CD14-positive monocyte (primary cell): ENCODE measurements at regions not wholly inside any gene's neighbourhood (a gene's known extent, or its start where the extent isn't known, plus 50 kb on each side); places are given as distances from the start of the nearest gene placed in this dataset.

Source experiments
- DNase-seq, 3 donors: peaks; one replicate each; pipeline ENCODE4 v3.0.0-alpha.2; 2011 to 2022
- H2AFZ ChIP-seq: 2 replicates; pipeline ENCODE4 v1.6.0; 2012; ENCODE audit warnings: mild to moderate bottlenecking, low read depth, low read length, inconsistent platforms; ENCODE audit not compliant: insufficient read depth, poor library complexity, severe bottlenecking
- H3K27ac ChIP-seq, 2 donors: 1 replicate in 1 of 2; 2 replicates in 1 of 2; pipeline ENCODE4 v1.5.1; 2012 to 2013; ENCODE audit warnings: low read length in 2 of 2, control low read depth in 1 of 2, inconsistent platforms in 1 of 2, low read depth in 1 of 2, mild to moderate bottlenecking in 1 of 2
- H3K27me3 ChIP-seq, 2 donors: one replicate each; pipeline versions ENCODE4 v1.6.0 to v1.6.1; 2011 to 2013; ENCODE audit warnings: low read length in 2 of 2; ENCODE audit not compliant: control insufficient read depth in 2 of 2, insufficient read depth in 2 of 2
- H3K36me3 ChIP-seq, 2 donors: replicated peaks in 1 of 2; 1 replicate in 1 of 2; 2 replicates in 1 of 2; pipeline versions ENCODE4 v1.5.1 to v1.6.1; 2012 to 2013; ENCODE audit warnings: low read length in 2 of 2, control low read depth in 1 of 2, inconsistent platforms in 1 of 2, mild to moderate bottlenecking in 1 of 2; ENCODE audit not compliant: insufficient read depth in 2 of 2, control insufficient read depth in 1 of 2
- H3K4me1 ChIP-seq, 2 donors: 1 replicate in 1 of 2; 2 replicates in 1 of 2; pipeline versions ENCODE4 v1.5.1 to v1.6.1; 2012 to 2013; ENCODE audit warnings: low read length in 2 of 2, control low read depth in 1 of 2, inconsistent platforms in 1 of 2, mild to moderate bottlenecking in 1 of 2, moderate library complexity in 1 of 2; ENCODE audit not compliant: insufficient read depth in 2 of 2, control insufficient read depth in 1 of 2
- H3K4me2 ChIP-seq: replicated peaks from 2 replicates; pipeline ENCODE3; 2012; ENCODE audit warnings: low read length, moderate library complexity, mild to moderate bottlenecking; ENCODE audit not compliant: poor library complexity, severe bottlenecking; ENCODE audit errors: extremely low read depth
- H3K4me3 ChIP-seq, 3 experiments: fragments of 200-600 bp in 1 of 3; sonication (generic) in 1 of 3; replicated peaks in 1 of 3; 1 replicate in 2 of 3; 2 replicates in 1 of 3; pipeline ENCODE4 v1.5.1; 2011 to 2013; ENCODE audit warnings: low read length in 3 of 3, mild to moderate bottlenecking in 3 of 3, control low read depth in 2 of 3, low read depth in 2 of 3, inconsistent platforms in 1 of 3, moderate library complexity in 1 of 3
- H3K79me2 ChIP-seq: 2 replicates; pipeline ENCODE4 v1.6.0; 2012; ENCODE audit warnings: mild to moderate bottlenecking, control low read depth, inconsistent platforms, low read length, moderate library complexity; ENCODE audit not compliant: insufficient read depth
- H3K9ac ChIP-seq: 2 replicates; pipeline ENCODE4 v1.6.0; 2017; ENCODE audit warnings: low read length, mild to moderate bottlenecking; ENCODE audit not compliant: insufficient read depth, poor library complexity, severe bottlenecking
- H3K9me3 ChIP-seq, 2 donors: replicated peaks in 1 of 2; 1 replicate in 1 of 2; 2 replicates in 1 of 2; pipeline versions ENCODE4 v1.5.1 to v1.6.1; 2012 to 2013; ENCODE audit warnings: low read length in 2 of 2, control low read depth in 1 of 2; ENCODE audit not compliant: control insufficient read depth in 1 of 2, insufficient read depth in 1 of 2
- H4K20me1 ChIP-seq: 2 replicates; pipeline ENCODE4 v1.6.0; 2012; ENCODE audit warnings: mild to moderate bottlenecking, low read length, control low read depth, moderate library complexity; ENCODE audit not compliant: insufficient read depth
- H3K27ac Mint-ChIP-seq, 7 donors: one replicate each; pipeline ENCODE4 v1.8.0; 2020; ENCODE audit warnings: mild to moderate bottlenecking in 7 of 7, mixed read lengths in 7 of 7, moderate library complexity in 6 of 7, inconsistent platforms in 2 of 7
- H3K27me3 Mint-ChIP-seq, 3 donors: one replicate each; pipeline ENCODE4 v1.8.0; 2021 to 2022; ENCODE audit warnings: low read depth in 3 of 3, mild to moderate bottlenecking in 3 of 3, mixed read lengths in 3 of 3, moderate library complexity in 3 of 3, inconsistent platforms in 1 of 3
- H3K36me3 Mint-ChIP-seq, 2 donors: one replicate each; pipeline ENCODE4 v1.8.0; 2020; ENCODE audit warnings: mixed read lengths in 2 of 2, inconsistent platforms in 1 of 2, mild to moderate bottlenecking in 1 of 2
- H3K4me1 Mint-ChIP-seq: one replicate; pipeline ENCODE4 v1.8.0; 2020; ENCODE audit warnings: mild to moderate bottlenecking, mixed read lengths
- H3K4me3 Mint-ChIP-seq, 2 donors: one replicate each; pipeline ENCODE4 v1.8.0; 2020; ENCODE audit warnings: mild to moderate bottlenecking in 2 of 2, mixed read lengths in 2 of 2, moderate library complexity in 1 of 2
- H3K9me3 Mint-ChIP-seq, 7 donors: one replicate each; pipeline ENCODE4 v1.8.0; 2020 to 2022; ENCODE audit warnings: mixed read lengths in 7 of 7, mild to moderate bottlenecking in 6 of 7, moderate library complexity in 6 of 7, inconsistent platforms in 2 of 7
- WGBS: methylation state at CpG from one replicate; pipeline ENCODE4 v1.1.5; 2013; ENCODE audit warnings: missing lambda C conversion rate; ENCODE audit not compliant: insufficient coverage; 5-methylcytosine and 5-hydroxymethylcytosine counted together
- intact Hi-C, 2 donors: fragments of 100-400 bp; cut with micrococcal nuclease; formaldehyde crosslinking; loops; one replicate each; pipeline versions ENCODE4 v1.15.0 to v1.15.1; 2023
- TF ChIP-seq, protein P1 (sequence below): fragments of 200-600 bp; IDR thresholded peaks from one replicate; pipeline ENCODE4 v1.8.0; 2022; ENCODE audit warnings: antibody characterized with exemption, mild to moderate bottlenecking

DNA sequence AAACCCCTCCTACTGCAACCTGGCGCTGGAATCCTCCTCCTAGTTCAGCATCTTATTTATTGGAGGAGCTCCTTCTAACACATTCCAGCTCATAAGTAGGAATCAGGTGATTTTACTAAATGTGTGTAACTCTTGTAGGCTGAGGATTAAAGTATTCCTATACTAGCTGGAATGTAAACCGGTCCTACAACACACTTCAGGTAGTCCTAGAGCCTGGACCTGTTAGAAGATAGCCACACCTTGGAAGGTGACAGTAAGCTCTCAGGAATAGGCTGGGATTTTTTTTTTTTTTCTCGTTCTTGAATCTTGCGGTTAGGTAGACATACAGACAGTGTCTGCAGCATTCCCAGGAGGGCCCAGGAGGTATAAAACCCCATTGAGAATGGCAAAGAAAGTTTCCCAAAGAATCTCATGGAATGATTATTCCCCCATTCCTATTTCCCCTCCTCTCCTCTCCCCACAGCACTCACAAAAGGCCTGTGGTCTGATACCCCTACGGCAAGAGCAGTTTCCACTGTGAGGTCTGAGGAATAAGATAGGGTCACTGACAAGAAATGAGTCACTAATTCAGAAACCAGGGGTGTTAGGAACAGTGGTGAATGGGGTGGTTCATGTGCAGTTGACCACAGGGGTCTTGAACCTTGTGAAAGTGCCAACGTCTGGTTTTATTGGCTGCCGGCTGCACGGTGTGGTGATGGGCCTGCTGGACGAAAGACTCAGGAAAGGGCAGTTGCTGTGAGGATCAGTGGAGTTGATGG, 267.1 kb downstream of the UTP18 start:
- H3K27ac Mint-ChIP-seq: no peak overlapping the region
- peaks cover 0 to 4% (median 3%) of the 10 kb centered on the region in 3 donors for H3K27me3 Mint-ChIP-seq
- no peaks in the 10 kb centered on the region for H4K20me1 ChIP-seq
- no peak overlapping the region for H3K9ac ChIP-seq
- DNase-seq: no peak
- intact Hi-C loops: no loop called here
- H3K4me3 Mint-ChIP-seq: no peak overlapping the region
- no peaks in the 10 kb centered on the region for H3K27me3 ChIP-seq
- H3K4me1 Mint-ChIP-seq: no peaks in the 10 kb centered on the region
- H3K27ac ChIP-seq: no peak overlapping the region
- 94% methylated on average over 4 of the region's 9 CpGs for WGBS
- H3K9me3 Mint-ChIP-seq: peaks cover 0 to 4% (median 0%) of the 10 kb centered on the region in 7 donors
- H3K79me2 ChIP-seq: no peaks in the 10 kb centered on the region
- H3K9me3 ChIP-seq: no peaks in the 10 kb centered on the region
- H3K4me1 ChIP-seq: no peaks in the 10 kb centered on the region
- no peak overlapping the region for H3K4me2 ChIP-seq
- TF ChIP-seq, protein P1, sequence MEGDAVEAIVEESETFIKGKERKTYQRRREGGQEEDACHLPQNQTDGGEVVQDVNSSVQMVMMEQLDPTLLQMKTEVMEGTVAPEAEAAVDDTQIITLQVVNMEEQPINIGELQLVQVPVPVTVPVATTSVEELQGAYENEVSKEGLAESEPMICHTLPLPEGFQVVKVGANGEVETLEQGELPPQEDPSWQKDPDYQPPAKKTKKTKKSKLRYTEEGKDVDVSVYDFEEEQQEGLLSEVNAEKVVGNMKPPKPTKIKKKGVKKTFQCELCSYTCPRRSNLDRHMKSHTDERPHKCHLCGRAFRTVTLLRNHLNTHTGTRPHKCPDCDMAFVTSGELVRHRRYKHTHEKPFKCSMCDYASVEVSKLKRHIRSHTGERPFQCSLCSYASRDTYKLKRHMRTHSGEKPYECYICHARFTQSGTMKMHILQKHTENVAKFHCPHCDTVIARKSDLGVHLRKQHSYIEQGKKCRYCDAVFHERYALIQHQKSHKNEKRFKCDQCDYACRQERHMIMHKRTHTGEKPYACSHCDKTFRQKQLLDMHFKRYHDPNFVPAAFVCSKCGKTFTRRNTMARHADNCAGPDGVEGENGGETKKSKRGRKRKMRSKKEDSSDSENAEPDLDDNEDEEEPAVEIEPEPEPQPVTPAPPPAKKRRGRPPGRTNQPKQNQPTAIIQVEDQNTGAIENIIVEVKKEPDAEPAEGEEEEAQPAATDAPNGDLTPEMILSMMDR: no peak
- no peak overlapping the region for H2AFZ ChIP-seq
- no peaks in the 10 kb centered on the region for H3K36me3 ChIP-seq
- H3K36me3 Mint-ChIP-seq: no peaks in the 10 kb centered on the region
- no peak overlapping the region for H3K4me3 ChIP-seq

DNA sequence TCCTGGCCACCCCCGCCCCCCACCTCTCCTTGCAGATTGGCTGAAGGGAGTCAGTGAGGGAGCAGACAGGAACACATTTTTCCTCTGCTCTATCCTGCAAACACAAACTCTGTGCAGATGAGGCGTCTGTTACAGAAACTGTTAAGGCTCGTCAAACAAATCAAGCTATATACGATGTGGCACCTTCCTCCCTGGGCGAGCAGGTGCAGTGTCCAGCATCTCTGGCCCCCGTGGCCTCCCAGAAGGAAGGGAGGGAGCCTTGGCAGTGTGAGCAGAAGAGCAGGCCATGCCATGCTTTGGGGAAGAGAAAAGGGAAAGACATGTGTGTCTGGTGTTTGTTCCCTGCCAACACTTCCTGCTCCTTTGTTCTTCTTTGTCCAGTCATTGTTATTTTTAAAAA, 267.8 kb downstream of the UTP18 start:
- Histone ChIP-seq H2AFZ (no peak overlapping the region), H3K4me3 (no peak overlapping the region), H3K27ac (no peak overlapping the region), H3K79me2 (no peaks in the 10 kb centered on the region), H3K36me3 (no peaks in the 10 kb centered on the region), H3K9me3 (no peaks in the 10 kb centered on the region), H3K4me1 (no peaks in the 10 kb centered on the region), H3K27me3 (no peaks in the 10 kb centered on the region), H3K4me2 (no peak overlapping the region), H3K9ac (no peak overlapping the region), H4K20me1 (no peaks in the 10 kb centered on the region)
- intact Hi-C loops: no loop called here
- H3K36me3 Mint-ChIP-seq: no peaks in the 10 kb centered on the region
- no peak for DNase-seq
- H3K9me3 Mint-ChIP-seq: peaks cover 0 to 4% (median 0%) of the 10 kb centered on the region in 7 donors
- peaks cover 0 to 4% (median 3%) of the 10 kb centered on the region in 3 donors for H3K27me3 Mint-ChIP-seq
- no peak overlapping the region for H3K4me3 Mint-ChIP-seq
- no peaks in the 10 kb centered on the region for H3K4me1 Mint-ChIP-seq
- TF ChIP-seq, protein P1: no peak
- 87% methylated on average over 4 of the region's 6 CpGs for WGBS
- H3K27ac Mint-ChIP-seq: no peak overlapping the region
